HG02884 (cell line): ENCODE measurements at regions not wholly inside any gene's neighbourhood (a gene's known extent, or its start where the extent isn't known, plus 50 kb on each side); places are given as distances from the start of the nearest gene placed in this dataset.
"Not testable (repeated sequence)": the region's sequence is repeated elsewhere in the genome, so short reads cannot be mapped to it uniquely, and the experiment has no call there.

ENCODE experiments used
- ATAC-seq: cut with Tn5 transposase; IDR thresholded peaks from one replicate; pipeline ENCODE4 v1.9.1; 2021; ENCODE audit warnings: mild to moderate bottlenecking, moderate library complexity; ENCODE audit not compliant: unreplicated experiment

GRCh38 chr3:78285032-78285728, 1245.3 kb downstream of the ROBO2 start:
- ATAC-seq = no peak

- ATAC-seq = no peak
Measured at GRCh38 chr3:78287085-78287484, 1247.2 kb downstream of the ROBO2 start.

GRCh38 chr3:78293284-78293683, 1253.4 kb downstream of the ROBO2 start:
- ATAC-seq = no peak

- ATAC-seq = no peak
Measured at GRCh38 chr3:78304115-78304514, 1264.2 kb downstream of the ROBO2 start.

GRCh38 chr3:78312851-78313250, 1273.0 kb downstream of the ROBO2 start:
- ATAC-seq = no peak

- ATAC-seq = no peak
Measured at GRCh38 chr3:78313332-78313731, 1273.4 kb downstream of the ROBO2 start.

GRCh38 chr3:78314327-78314726, 1274.4 kb downstream of the ROBO2 start:
- ATAC-seq = no peak

GRCh38 chr3:78317774-78318173, 1277.9 kb downstream of the ROBO2 start:
- ATAC-seq = no peak

- ATAC-seq = no peak
Measured at GRCh38 chr3:78322780-78323179, 1282.9 kb downstream of the ROBO2 start.

- ATAC-seq = no peak
Measured at GRCh38 chr3:78337801-78338211, 1297.9 kb downstream of the ROBO2 start.

- ATAC-seq = peak; percentile 76
Measured at GRCh38 chr3:78338405-78338804, 1298.5 kb downstream of the ROBO2 start.

GRCh38 chr3:78343221-78343620, 1303.3 kb downstream of the ROBO2 start:
- no peak for ATAC-seq

- not testable (repeated sequence) for ATAC-seq
Measured at GRCh38 chr3:78344267-78344666, 1304.4 kb downstream of the ROBO2 start.

GRCh38 chr3:78344918-78345317, 1305.0 kb downstream of the ROBO2 start:
- ATAC-seq = no peak

GRCh38 chr3:78347176-78347575, 1307.3 kb downstream of the ROBO2 start:
- ATAC-seq = no peak

- ATAC-seq = no peak
Measured at GRCh38 chr3:78348664-78349063, 1308.8 kb downstream of the ROBO2 start.

GRCh38 chr3:78349571-78349970, 1309.7 kb downstream of the ROBO2 start:
- no peak for ATAC-seq

- no peak for ATAC-seq
Measured at GRCh38 chr3:78351334-78351733, 1311.4 kb downstream of the ROBO2 start.

- ATAC-seq = no peak
Measured at GRCh38 chr3:78353231-78353630, 1313.3 kb downstream of the ROBO2 start.

GRCh38 chr3:78360849-78361248, 1321.0 kb downstream of the ROBO2 start:
- no peak for ATAC-seq

GRCh38 chr3:78368636-78369345, 1328.9 kb downstream of the ROBO2 start:
- no peak for ATAC-seq

- no peak for ATAC-seq
Measured at GRCh38 chr3:78390221-78390620, 1350.3 kb downstream of the ROBO2 start.
